ENCODE measurements at regions not wholly inside any gene's neighbourhood (a gene's known extent, or its start where the extent isn't known, plus 50 kb on each side); places are given as distances from the start of the nearest gene placed in this dataset.

DNA sequence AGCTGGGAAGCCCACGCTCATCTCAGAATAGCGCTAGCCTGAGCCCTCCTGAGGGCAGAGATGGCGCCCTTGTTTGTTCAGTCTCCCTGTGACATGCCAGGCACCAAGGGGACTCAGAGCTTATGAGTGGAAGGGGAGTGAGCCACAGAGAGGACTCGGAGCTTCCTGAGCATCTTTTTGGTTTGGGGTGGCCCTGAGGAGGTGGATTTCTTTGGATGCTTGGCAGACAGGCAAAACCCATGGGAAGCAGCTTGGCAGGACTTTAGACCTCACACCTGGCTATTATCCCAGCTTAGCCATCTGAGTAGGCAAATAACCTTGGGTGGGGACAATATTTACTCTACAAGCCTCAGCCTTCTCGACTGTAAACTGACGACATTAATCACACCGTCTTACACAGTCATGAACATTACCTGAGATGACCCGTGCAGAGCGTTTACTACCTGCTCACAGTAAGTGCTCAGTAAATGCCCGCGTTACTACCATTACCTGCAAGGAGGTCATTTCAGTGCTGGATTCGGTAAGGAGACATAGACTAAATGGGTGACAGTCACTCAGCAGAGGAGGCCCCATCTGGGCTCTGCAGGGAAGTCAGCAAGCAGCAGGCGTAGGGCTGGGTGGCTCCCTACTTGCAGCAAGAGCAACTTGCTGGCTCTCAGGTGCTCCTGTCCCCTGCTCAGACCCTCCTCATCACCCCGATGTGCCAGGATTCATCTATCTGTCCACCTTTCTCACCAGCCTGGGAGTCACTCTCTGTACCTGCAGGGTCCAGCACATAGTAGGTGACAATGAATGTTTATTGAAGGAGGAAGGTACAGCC lies 54.9 kb downstream of the KLHDC7A start:
- Histone ChIP-seq H3K9me3 (ENCODE audit: insufficient read depth, low read depth, low read length) (no peaks in the 10 kb centered on the region), H3K79me2 (ENCODE audit: control insufficient read depth, insufficient read depth, low read length, poor library complexity) (no peaks in the 10 kb centered on the region), H2AK5ac (ENCODE audit: low read length) (no peak overlapping the region), H3K4me2 (ENCODE audit: low read length) (no peak overlapping the region), H2BK12ac (ENCODE audit: low read length) (no peak overlapping the region), H3K4me3 (ENCODE audit: low read depth, low read length) (no peak overlapping the region), H3K9ac (ENCODE audit: low read length) (no peak overlapping the region), H3K18ac (ENCODE audit: low read length) (no peak overlapping the region), H4K8ac (ENCODE audit: low read depth, low read length) (no peak overlapping the region), H3K4ac (ENCODE audit: low read depth, low read length) (no peak overlapping the region), H2BK5ac (ENCODE audit: low read depth, low read length, poor library complexity) (no peak overlapping the region), H2AFZ (ENCODE audit: insufficient read depth, low read length, poor library complexity) (no peak overlapping the region), H2BK120ac (ENCODE audit: insufficient read depth, low read length, poor library complexity) (no peak overlapping the region), H3K36me3 (ENCODE audit: control insufficient read depth in 1 of 2, insufficient read depth in 2 of 2, low read length in 2 of 2) (no peaks in the 10 kb centered on the region), H3K79me1 (ENCODE audit: low read length) (no peaks in the 10 kb centered on the region), H3K23ac (ENCODE audit: low read length) (no peak overlapping the region), H3K27ac (ENCODE audit: low read depth, low read length) (no peak overlapping the region), H4K12ac (ENCODE audit: low read depth, low read length) (no peak overlapping the region), H3K4me1 (ENCODE audit: control insufficient read depth in 1 of 2, insufficient read depth in 2 of 2, low read length in 2 of 2) (no peaks in the 10 kb centered on the region), H4K91ac (ENCODE audit: low read depth, low read length) (no peak overlapping the region), H3K14ac (ENCODE audit: low read length) (no peak overlapping the region), H3K27me3 (ENCODE audit: insufficient read depth, low read length) (no peaks in the 10 kb centered on the region)
- no CpG with 5 or more reads among the region's 14 CpGs for WGBS (ENCODE audit: extremely low coverage, insufficient coverage, insufficient read length)
- no peak for DNase-seq

GRCh38 chr1:18536356-18536755 lies 55.6 kb downstream of the KLHDC7A start:
- no peaks in the 10 kb centered on the region for H3K27me3 ChIP-seq (ENCODE audit: insufficient read depth, low read length)
- no peaks in the 10 kb centered on the region for H3K79me2 ChIP-seq (ENCODE audit: control insufficient read depth, insufficient read depth, low read length, poor library complexity)
- no peak overlapping the region for H3K4me3 ChIP-seq (ENCODE audit: low read depth, low read length)
- no CpG with 5 or more reads among the region's 2 CpGs for WGBS (ENCODE audit: extremely low coverage, insufficient coverage, insufficient read length)
- no peak overlapping the region for H2BK5ac ChIP-seq (ENCODE audit: low read depth, low read length, poor library complexity)
- no peak for DNase-seq
- no peak overlapping the region for H3K4me2 ChIP-seq (ENCODE audit: low read length)
- no peak overlapping the region for H3K23ac ChIP-seq (ENCODE audit: low read length)
- H3K9me3 ChIP-seq (ENCODE audit: insufficient read depth, low read depth, low read length): no peaks in the 10 kb centered on the region
- no peak overlapping the region for H3K14ac ChIP-seq (ENCODE audit: low read length)
- H3K18ac ChIP-seq (ENCODE audit: low read length): no peak overlapping the region
- no peaks in the 10 kb centered on the region for H3K4me1 ChIP-seq (ENCODE audit: control insufficient read depth in 1 of 2, insufficient read depth in 2 of 2, low read length in 2 of 2)
- H2BK12ac ChIP-seq (ENCODE audit: low read length): no peak overlapping the region
- H3K36me3 ChIP-seq (ENCODE audit: control insufficient read depth in 1 of 2, insufficient read depth in 2 of 2, low read length in 2 of 2): no peaks in the 10 kb centered on the region
- H2AFZ ChIP-seq (ENCODE audit: insufficient read depth, low read length, poor library complexity): no peak overlapping the region
- no peak overlapping the region for H3K4ac ChIP-seq (ENCODE audit: low read depth, low read length)
- H3K27ac ChIP-seq (ENCODE audit: low read depth, low read length): no peak overlapping the region
- no peaks in the 10 kb centered on the region for H3K79me1 ChIP-seq (ENCODE audit: low read length)
- no peak overlapping the region for H2BK120ac ChIP-seq (ENCODE audit: insufficient read depth, low read length, poor library complexity)
- no peak overlapping the region for H4K91ac ChIP-seq (ENCODE audit: low read depth, low read length)
- H4K12ac ChIP-seq (ENCODE audit: low read depth, low read length): no peak overlapping the region
- no peak overlapping the region for H3K9ac ChIP-seq (ENCODE audit: low read length)
- no peak overlapping the region for H2AK5ac ChIP-seq (ENCODE audit: low read length)
- no peak overlapping the region for H4K8ac ChIP-seq (ENCODE audit: low read depth, low read length)

- H4K91ac ChIP-seq (ENCODE audit: low read depth, low read length): no peak overlapping the region
Measured at GRCh38 chr1:18536915-18537314, 56.2 kb downstream of the KLHDC7A start.

GRCh38 chr1:18537386-18538306 lies 56.9 kb downstream of the KLHDC7A start:
- H3K4me1 ChIP-seq (ENCODE audit: control insufficient read depth in 1 of 2, insufficient read depth in 2 of 2, low read length in 2 of 2): no peaks in the 10 kb centered on the region
- H3K18ac ChIP-seq (ENCODE audit: low read length): no peak overlapping the region
- no peak overlapping the region for H2AFZ ChIP-seq (ENCODE audit: insufficient read depth, low read length, poor library complexity)
- H4K12ac ChIP-seq (ENCODE audit: low read depth, low read length): no peak overlapping the region
- no peak overlapping the region for H3K4ac ChIP-seq (ENCODE audit: low read depth, low read length)
- no peak overlapping the region for H2BK120ac ChIP-seq (ENCODE audit: insufficient read depth, low read length, poor library complexity)
- no peak overlapping the region for H2BK12ac ChIP-seq (ENCODE audit: low read length)
- H3K14ac ChIP-seq (ENCODE audit: low read length): no peak overlapping the region
- no peak for DNase-seq
- no peaks in the 10 kb centered on the region for H3K9me3 ChIP-seq (ENCODE audit: insufficient read depth, low read depth, low read length)
- H3K4me2 ChIP-seq (ENCODE audit: low read length): no peak overlapping the region
- no peak overlapping the region for H3K9ac ChIP-seq (ENCODE audit: low read length)
- H4K91ac ChIP-seq (ENCODE audit: low read depth, low read length): no peak overlapping the region
- H3K4me3 ChIP-seq (ENCODE audit: low read depth, low read length): no peak overlapping the region
- no peak overlapping the region for H2BK5ac ChIP-seq (ENCODE audit: low read depth, low read length, poor library complexity)
- H3K27me3 ChIP-seq (ENCODE audit: insufficient read depth, low read length): no peaks in the 10 kb centered on the region
- no peak overlapping the region for H4K8ac ChIP-seq (ENCODE audit: low read depth, low read length)
- H3K36me3 ChIP-seq (ENCODE audit: control insufficient read depth in 1 of 2, insufficient read depth in 2 of 2, low read length in 2 of 2): no peaks in the 10 kb centered on the region
- H2AK5ac ChIP-seq (ENCODE audit: low read length): no peak overlapping the region
- H3K23ac ChIP-seq (ENCODE audit: low read length): no peak overlapping the region
- WGBS (ENCODE audit: extremely low coverage, insufficient coverage, insufficient read length): no CpG with 5 or more reads among the region's 16 CpGs
- H3K79me2 ChIP-seq (ENCODE audit: control insufficient read depth, insufficient read depth, low read length, poor library complexity): no peaks in the 10 kb centered on the region
- no peaks in the 10 kb centered on the region for H3K79me1 ChIP-seq (ENCODE audit: low read length)
- no peak overlapping the region for H3K27ac ChIP-seq (ENCODE audit: low read depth, low read length)

More at GRCh38 chr1:18536915-18537314, 56.2 kb downstream of the KLHDC7A start:
- no peak overlapping the region for H3K27ac ChIP-seq (ENCODE audit: low read depth, low read length)
- H3K18ac ChIP-seq (ENCODE audit: low read length): no peak overlapping the region
- H3K9ac ChIP-seq (ENCODE audit: low read length): no peak overlapping the region
- H3K4ac ChIP-seq (ENCODE audit: low read depth, low read length): no peak overlapping the region
- H3K36me3 ChIP-seq (ENCODE audit: control insufficient read depth in 1 of 2, insufficient read depth in 2 of 2, low read length in 2 of 2): no peaks in the 10 kb centered on the region
- no peak overlapping the region for H3K23ac ChIP-seq (ENCODE audit: low read length)
- H3K4me2 ChIP-seq (ENCODE audit: low read length): no peak overlapping the region
- no peak for DNase-seq
- H2AK5ac ChIP-seq (ENCODE audit: low read length): no peak overlapping the region
- H2BK12ac ChIP-seq (ENCODE audit: low read length): no peak overlapping the region
- H3K79me1 ChIP-seq (ENCODE audit: low read length): no peaks in the 10 kb centered on the region
- no peaks in the 10 kb centered on the region for H3K79me2 ChIP-seq (ENCODE audit: control insufficient read depth, insufficient read depth, low read length, poor library complexity)
- H3K27me3 ChIP-seq (ENCODE audit: insufficient read depth, low read length): no peaks in the 10 kb centered on the region
- H2AFZ ChIP-seq (ENCODE audit: insufficient read depth, low read length, poor library complexity): no peak overlapping the region
- H4K8ac ChIP-seq (ENCODE audit: low read depth, low read length): no peak overlapping the region
- no peaks in the 10 kb centered on the region for H3K4me1 ChIP-seq (ENCODE audit: control insufficient read depth in 1 of 2, insufficient read depth in 2 of 2, low read length in 2 of 2)
- no peak overlapping the region for H2BK120ac ChIP-seq (ENCODE audit: insufficient read depth, low read length, poor library complexity)
- no CpG with 5 or more reads among the region's 9 CpGs for WGBS (ENCODE audit: extremely low coverage, insufficient coverage, insufficient read length)
- no peak overlapping the region for H2BK5ac ChIP-seq (ENCODE audit: low read depth, low read length, poor library complexity)
- H3K9me3 ChIP-seq (ENCODE audit: insufficient read depth, low read depth, low read length): no peaks in the 10 kb centered on the region
- no peak overlapping the region for H3K4me3 ChIP-seq (ENCODE audit: low read depth, low read length)
- no peak overlapping the region for H3K14ac ChIP-seq (ENCODE audit: low read length)
- no peak overlapping the region for H4K12ac ChIP-seq (ENCODE audit: low read depth, low read length)
